Gastroesophageal sphincter (tissue), 4 donors: ENCODE measurements at regions not wholly inside any gene's neighbourhood (a gene's known extent, or its start where the extent isn't known, plus 50 kb on each side); places are given as distances from the start of the nearest gene placed in this dataset.

ENCODE experiments used
- ATAC-seq: fragments of 150-250 bp; one replicate; pipeline ENCODE4 v1.9.1; 2016; ENCODE audit warnings: mild to moderate bottlenecking, moderate library complexity
- H3K27ac ChIP-seq, 4 donors: fragments of 200-600 bp; sonication (generic) in 3 of 4; 1 replicate in 3 of 4; 2 replicates in 1 of 4; pipeline ENCODE4 v1.5.1; 2016 to 2019
- H3K27me3 ChIP-seq: fragments of 200-600 bp; sonication (generic); one replicate; pipeline ENCODE4 v1.5.1; 2019
- H3K36me3 ChIP-seq, 2 donors: fragments of 200-600 bp; sonication (generic); one replicate each; pipeline ENCODE4 v1.5.1; 2019; ENCODE audit warnings: control low read depth in 1 of 2
- H3K4me1 ChIP-seq, 3 donors: fragments of 200-600 bp; sonication (generic); 1 replicate in 2 of 3; 2 replicates in 1 of 3; pipeline ENCODE4 v1.5.1; 2016 to 2019; ENCODE audit warnings: control low read depth in 2 of 3
- H3K4me3 ChIP-seq, 2 donors: fragments of 200-600 bp; sonication (generic); one replicate each; pipeline ENCODE4 v1.5.1; 2019; ENCODE audit warnings: mild to moderate bottlenecking in 1 of 2, moderate library complexity in 1 of 2
- H3K9me3 ChIP-seq, 3 donors: fragments of 200-600 bp; sonication (generic); one replicate each; pipeline ENCODE4 v1.5.1; 2017 to 2019; ENCODE audit warnings: control low read depth in 2 of 3
- CTCF ChIP-seq, 4 experiments: fragments of 200-600 bp in 2 of 4; fragments of 450-650 bp in 2 of 4; sonication (generic) in 1 of 4; IDR thresholded peaks; one replicate each; pipeline ENCODE4 v1.5.1; 2017 to 2019; ENCODE audit warnings: antibody characterized with exemption in 4 of 4, mild to moderate bottlenecking in 2 of 4, moderate library complexity in 2 of 4
- EP300 ChIP-seq: sonication (generic); formaldehyde crosslinking; IDR thresholded peaks from one replicate; pipeline ENCODE4 v1.6.1; 2017; ENCODE audit warnings: antibody characterized with exemption, mild to moderate bottlenecking
- POLR2A ChIP-seq, 2 donors: fragments of 450-650 bp; IDR thresholded peaks; one replicate each; pipeline ENCODE4 v1.6.1; 2017; ENCODE audit warnings: antibody characterized with exemption in 2 of 2, mild to moderate bottlenecking in 2 of 2, moderate library complexity in 1 of 2
- POLR2AphosphoS5 ChIP-seq: sonication (generic); formaldehyde crosslinking; IDR thresholded peaks from one replicate; pipeline ENCODE4 v1.6.1; 2017; ENCODE audit warnings: antibody characterized with exemption
- WGBS, 2 donors: methylation state at CpG; one replicate each; pipeline ENCODE4 v1.1.5; 2018; ENCODE audit warnings: low coverage in 1 of 2; 5-methylcytosine and 5-hydroxymethylcytosine counted together

GRCh38 chr4:123248085-123248659 lies 148.4 kb upstream of the SPRY1 start:
- ATAC-seq, result peak; percentile 74
- TF ChIP-seq CTCF (IDR thresholded peaks at IDR 0.05) (no peak), POLR2AphosphoS5 (peak; percentile 15), POLR2A (IDR thresholded peaks at IDR 0.05) (no peak)
- Histone ChIP-seq H3K27me3 (no peaks in the 10 kb centered on the region), H3K9me3 (no peaks in the 10 kb centered on the region), H3K4me1 (peaks cover 21 to 74% (median 33%) of the 10 kb centered on the region in 3 donors), H3K36me3 (no peaks in the 10 kb centered on the region), H3K4me3 (no peak overlapping the region), H3K27ac (peak overlapping the region in 3 of 4 donors; percentile 29 to 59 (median 56))
- WGBS, 2 donors, result 39% methylated on average over 1 of the region's 1 CpG; no CpG with 5 or more reads in 1 of the 2 donors

- Histone ChIP-seq H3K27ac (peak overlapping the region in 3 of 4 donors; percentile 38 to 56 (median 40)), H3K4me1 (peaks cover 21 to 61% (median 30%) of the 10 kb centered on the region in 3 donors), H3K27me3 (no peaks in the 10 kb centered on the region), H3K9me3 (no peaks in the 10 kb centered on the region), H3K36me3 (no peaks in the 10 kb centered on the region), H3K4me3 (no peak overlapping the region)
- no peak for TF ChIP-seq POLR2AphosphoS5
- no peak for TF ChIP-seq POLR2A (IDR thresholded peaks at IDR 0.05)
- TF ChIP-seq CTCF (IDR thresholded peaks at IDR 0.05), result no peak
- no peak for TF ChIP-seq EP300
- no peak for ATAC-seq
- 53 to 70% methylated on average over 1 of the region's 1 CpG for WGBS, 2 donors
Measured at GRCh38 chr4:123249821-123250220, 146.8 kb upstream of the SPRY1 start.

GRCh38 chr4:123250843-123251242 lies 145.8 kb upstream of the SPRY1 start:
- ATAC-seq, result peak; percentile 32
- Histone ChIP-seq H3K9me3 (no peaks in the 10 kb centered on the region), H3K4me1 (peaks cover 17 to 51% (median 28%) of the 10 kb centered on the region in 3 donors), H3K36me3 (peaks cover 0 to under 1% of the 10 kb centered on the region in 2 donors), H3K27ac (peak overlapping the region in 3 of 4 donors; percentile 38 to 56 (median 40)), H3K4me3 (no peak overlapping the region), H3K27me3 (no peaks in the 10 kb centered on the region)
- no peak for TF ChIP-seq EP300
- no peak for TF ChIP-seq POLR2AphosphoS5
- TF ChIP-seq CTCF (IDR thresholded peaks at IDR 0.05), result no peak
- TF ChIP-seq POLR2A (IDR thresholded peaks at IDR 0.05), result no peak

- no peak for ATAC-seq
- H3K36me3 ChIP-seq, result peaks cover 0 to 7% of the 10 kb centered on the region in 2 donors
- no peak overlapping the region for H3K27ac ChIP-seq
- TF ChIP-seq POLR2AphosphoS5 (no peak), CTCF (IDR thresholded peaks at IDR 0.05) (no peak), POLR2A (IDR thresholded peaks at IDR 0.05) (no peak), EP300 (no peak)
- H3K9me3 ChIP-seq, result no peaks in the 10 kb centered on the region
- no peaks in the 10 kb centered on the region for H3K27me3 ChIP-seq
- H3K4me1 ChIP-seq, result peaks cover 5 to 25% (median 10%) of the 10 kb centered on the region in 3 donors
- WGBS, 2 donors, result 90 to 95% methylated on average over 4 of the region's 6 CpGs
- H3K4me3 ChIP-seq, result no peak overlapping the region
Measured at GRCh38 chr4:123255971-123256370, 140.6 kb upstream of the SPRY1 start.

GRCh38 chr4:123256901-123257300 lies 139.7 kb upstream of the SPRY1 start:
- ATAC-seq, result no peak
- peaks cover 0 to 7% of the 10 kb centered on the region in 2 donors for H3K36me3 ChIP-seq
- TF ChIP-seq CTCF (IDR thresholded peaks at IDR 0.05), result no peak
- no peaks in the 10 kb centered on the region for H3K9me3 ChIP-seq
- no peak overlapping the region for H3K4me3 ChIP-seq
- peaks cover 5 to 23% (median 9%) of the 10 kb centered on the region in 3 donors for H3K4me1 ChIP-seq
- WGBS, 2 donors, result 69 to 89% methylated on average over 4 of the region's 4 CpGs
- no peak overlapping the region for H3K27ac ChIP-seq
- no peaks in the 10 kb centered on the region for H3K27me3 ChIP-seq
